ENCODE measurements at regions not wholly inside any gene's neighbourhood (a gene's known extent, or its start where the extent isn't known, plus 50 kb on each side); places are given as distances from the start of the nearest gene placed in this dataset.

GRCh38 chr1:192265516-192266173, 51.1 kb upstream of the RGS21 start:
- TF ChIP-seq SIN3A (IDR thresholded peaks at IDR 0.05; ENCODE audit: low read depth): no peak
- TF ChIP-seq RAD21 (IDR thresholded peaks at IDR 0.05; ENCODE audit: low read depth): no peak
- TF ChIP-seq YY1 (IDR thresholded peaks at IDR 0.05; ENCODE audit: extremely low read depth, insufficient replicate concordance, low read depth, low read length): no peak
- TF ChIP-seq CTCF (IDR thresholded peaks at IDR 0.05 in 2 of 3, conservative IDR thresholded peaks at IDR 0.05 in 1 of 3; ENCODE audit: borderline replicate concordance in 1 of 3, insufficient read depth in 1 of 3, low read depth in 2 of 3, low read length in 2 of 3): no peak
- no peak for TF ChIP-seq POLR2AphosphoS5 (IDR thresholded peaks at IDR 0.05; ENCODE audit: low read depth, low read length)
- TF ChIP-seq REST (IDR thresholded peaks at IDR 0.05; ENCODE audit: low read depth): no peak
- no peak for TF ChIP-seq SP1 (IDR thresholded peaks at IDR 0.05; ENCODE audit: low read depth)
- no peak for TF ChIP-seq EZH2 (IDR thresholded peaks at IDR 0.05)
- TF ChIP-seq POLR2A (IDR thresholded peaks at IDR 0.05; ENCODE audit: borderline replicate concordance, extremely low read depth, insufficient read depth, insufficient read length): no peak
- no peak for TF ChIP-seq ZNF274 (IDR thresholded peaks at IDR 0.05; ENCODE audit: low read depth, low read length)
- TF ChIP-seq ATF3 (IDR thresholded peaks at IDR 0.05): no peak
- TF ChIP-seq CEBPB (IDR thresholded peaks at IDR 0.05; ENCODE audit: low read depth): no peak
- no peak for TF ChIP-seq MAX (IDR thresholded peaks at IDR 0.05)
- TF ChIP-seq EZH2phosphoT487 (IDR thresholded peaks at IDR 0.05; ENCODE audit: borderline replicate concordance): no peak

All from HCT116 (cell line).